ENCODE measurements at regions not wholly inside any gene's neighbourhood (a gene's known extent, or its start where the extent isn't known, plus 50 kb on each side); places are given as distances from the start of the nearest gene placed in this dataset.

DNA sequence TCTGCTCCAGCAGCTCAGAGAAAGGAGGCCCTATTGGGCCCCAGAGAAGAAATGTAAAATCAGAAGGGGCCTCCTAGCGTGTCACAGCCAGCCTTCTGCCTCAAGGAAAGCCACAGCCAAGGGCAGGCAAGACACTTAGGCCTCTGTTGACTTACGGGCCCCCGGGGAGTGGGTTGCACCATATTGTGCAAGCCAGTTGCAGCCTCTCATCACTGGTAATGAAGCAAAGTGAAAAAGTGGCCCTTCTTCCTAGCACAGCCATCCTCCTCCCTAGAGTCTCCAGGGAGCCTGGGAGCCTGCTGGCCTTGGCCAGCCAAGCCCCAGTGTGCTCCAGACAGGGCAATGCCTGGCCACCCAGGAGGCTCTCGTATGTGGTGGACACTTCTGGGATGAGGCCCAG is 56.2 kb upstream of the GDF10 start:
- DNase-seq (ENCODE audit: low spot score in 2 of 2): peak; percentile 67 to 68
- no peak overlapping the region for H3K27ac ChIP-seq
- H3K4me1 ChIP-seq: peaks cover 0 to 21% (median 0%) of the 10 kb centered on the region in 4 donors
- H3K27me3 ChIP-seq: no peaks in the 10 kb centered on the region
- no peaks in the 10 kb centered on the region for H3K9me3 ChIP-seq
- peak in 1 of 2 donors; percentile 80 for TF ChIP-seq EP300 (IDR thresholded peaks at IDR 0.05)
- TF ChIP-seq, protein P1, sequence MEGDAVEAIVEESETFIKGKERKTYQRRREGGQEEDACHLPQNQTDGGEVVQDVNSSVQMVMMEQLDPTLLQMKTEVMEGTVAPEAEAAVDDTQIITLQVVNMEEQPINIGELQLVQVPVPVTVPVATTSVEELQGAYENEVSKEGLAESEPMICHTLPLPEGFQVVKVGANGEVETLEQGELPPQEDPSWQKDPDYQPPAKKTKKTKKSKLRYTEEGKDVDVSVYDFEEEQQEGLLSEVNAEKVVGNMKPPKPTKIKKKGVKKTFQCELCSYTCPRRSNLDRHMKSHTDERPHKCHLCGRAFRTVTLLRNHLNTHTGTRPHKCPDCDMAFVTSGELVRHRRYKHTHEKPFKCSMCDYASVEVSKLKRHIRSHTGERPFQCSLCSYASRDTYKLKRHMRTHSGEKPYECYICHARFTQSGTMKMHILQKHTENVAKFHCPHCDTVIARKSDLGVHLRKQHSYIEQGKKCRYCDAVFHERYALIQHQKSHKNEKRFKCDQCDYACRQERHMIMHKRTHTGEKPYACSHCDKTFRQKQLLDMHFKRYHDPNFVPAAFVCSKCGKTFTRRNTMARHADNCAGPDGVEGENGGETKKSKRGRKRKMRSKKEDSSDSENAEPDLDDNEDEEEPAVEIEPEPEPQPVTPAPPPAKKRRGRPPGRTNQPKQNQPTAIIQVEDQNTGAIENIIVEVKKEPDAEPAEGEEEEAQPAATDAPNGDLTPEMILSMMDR (IDR thresholded peaks at IDR 0.05): no peak
- no peak for TF ChIP-seq POLR2A (IDR thresholded peaks at IDR 0.05)
- WGBS, 2 donors: 65 to 78% methylated on average over 4 of the region's 4 CpGs
- no peaks in the 10 kb centered on the region for H3K36me3 ChIP-seq
- no peak overlapping the region for H3K4me3 ChIP-seq

DNA sequence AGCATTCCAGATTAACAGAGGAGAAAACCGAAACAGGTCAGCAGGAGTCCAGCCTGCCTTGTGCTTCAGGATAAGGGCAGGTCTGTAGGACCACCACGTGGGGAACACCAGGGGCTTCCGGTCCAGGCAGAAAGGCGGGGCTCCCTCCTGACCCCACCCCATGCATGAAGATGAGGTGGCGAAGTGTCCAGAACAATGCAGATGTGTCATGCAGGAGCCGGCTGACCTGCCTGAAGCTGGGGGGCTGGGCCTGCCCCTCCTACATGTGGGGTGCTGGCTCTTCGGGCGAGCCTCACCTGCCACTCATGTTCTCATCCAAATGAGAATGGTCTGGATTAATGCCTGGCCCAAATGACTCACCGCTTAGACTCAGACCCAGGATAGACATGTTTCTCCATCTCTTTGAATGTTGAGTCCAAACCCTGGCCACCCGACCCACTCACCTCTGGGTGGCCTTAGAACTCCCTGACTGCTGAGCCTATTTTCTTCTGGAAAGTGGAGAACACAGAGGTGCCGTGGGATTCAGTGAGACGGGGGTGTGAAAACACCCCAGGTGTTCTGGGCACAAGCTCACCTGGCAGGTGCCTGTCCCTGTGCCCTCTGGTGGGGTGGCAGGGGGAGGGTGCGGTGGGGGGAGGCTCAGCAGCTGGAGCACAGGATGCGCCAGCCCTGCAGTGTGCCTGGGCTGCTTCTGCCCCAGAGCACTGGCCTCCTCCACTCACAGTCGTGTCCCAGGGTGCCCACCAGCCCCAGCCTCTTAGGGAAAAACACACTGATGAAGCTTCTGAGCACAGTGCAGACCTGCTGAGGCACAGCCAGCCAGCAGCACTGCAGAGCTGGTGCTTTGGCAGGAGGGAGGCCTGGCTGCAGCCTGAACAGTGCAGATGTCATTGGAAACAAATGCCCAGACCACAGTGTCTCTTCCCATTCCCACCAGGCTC is 55.2 kb upstream of the GDF10 start:
- TF ChIP-seq POLR2A (IDR thresholded peaks at IDR 0.05): no peak
- no peak for TF ChIP-seq EP300 (IDR thresholded peaks at IDR 0.05)
- TF ChIP-seq, protein P1 (IDR thresholded peaks at IDR 0.05): no peak
- Histone ChIP-seq H3K36me3 (no peaks in the 10 kb centered on the region), H3K4me3 (no peak overlapping the region), H3K9me3 (no peaks in the 10 kb centered on the region), H3K27ac (peak overlapping the region in 1 of 4 donors; percentile 5), H3K27me3 (no peaks in the 10 kb centered on the region), H3K4me1 (peaks cover 0 to 21% (median 0%) of the 10 kb centered on the region in 4 donors)
- DNase-seq (ENCODE audit: low spot score in 2 of 2): peak in 1 of 2 donors; percentile 28
- WGBS, 2 donors: 84 to 85% methylated on average over 12 to 15 of the region's 15 CpGs

DNA sequence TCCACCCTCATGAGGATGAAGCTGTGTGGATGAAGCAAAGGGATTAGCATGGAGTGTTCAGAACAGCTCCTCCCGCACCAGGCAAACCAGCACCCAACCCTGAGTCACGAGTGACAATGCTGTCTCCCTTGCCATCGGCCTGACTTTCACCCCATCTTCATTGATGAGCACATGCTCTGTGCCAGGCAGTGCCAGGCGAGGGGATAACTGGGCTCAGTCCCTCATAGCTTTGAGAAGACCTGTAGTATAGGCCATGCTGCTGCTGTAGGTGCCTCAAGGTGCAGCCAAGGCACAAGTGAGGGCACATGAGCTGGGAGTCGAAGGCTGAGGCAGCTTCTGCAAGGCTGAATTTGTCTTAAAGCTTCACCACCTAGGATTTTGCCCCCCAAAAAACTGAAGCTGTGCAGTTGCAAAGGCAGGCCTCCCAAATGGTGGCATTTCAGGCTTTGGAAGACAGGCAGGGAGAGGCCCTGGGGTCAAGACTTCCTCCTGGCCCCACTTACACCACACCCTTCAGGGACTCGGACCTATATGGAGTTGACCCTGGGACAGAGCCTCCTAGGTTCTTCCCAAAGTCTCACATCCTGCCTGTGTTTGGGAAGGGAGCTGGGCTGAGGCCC is 54.2 kb upstream of the GDF10 start:
- no peaks in the 10 kb centered on the region for H3K36me3 ChIP-seq
- 56 to 83% methylated on average over 1 to 6 of the region's 6 CpGs for WGBS, 2 donors

DNA sequence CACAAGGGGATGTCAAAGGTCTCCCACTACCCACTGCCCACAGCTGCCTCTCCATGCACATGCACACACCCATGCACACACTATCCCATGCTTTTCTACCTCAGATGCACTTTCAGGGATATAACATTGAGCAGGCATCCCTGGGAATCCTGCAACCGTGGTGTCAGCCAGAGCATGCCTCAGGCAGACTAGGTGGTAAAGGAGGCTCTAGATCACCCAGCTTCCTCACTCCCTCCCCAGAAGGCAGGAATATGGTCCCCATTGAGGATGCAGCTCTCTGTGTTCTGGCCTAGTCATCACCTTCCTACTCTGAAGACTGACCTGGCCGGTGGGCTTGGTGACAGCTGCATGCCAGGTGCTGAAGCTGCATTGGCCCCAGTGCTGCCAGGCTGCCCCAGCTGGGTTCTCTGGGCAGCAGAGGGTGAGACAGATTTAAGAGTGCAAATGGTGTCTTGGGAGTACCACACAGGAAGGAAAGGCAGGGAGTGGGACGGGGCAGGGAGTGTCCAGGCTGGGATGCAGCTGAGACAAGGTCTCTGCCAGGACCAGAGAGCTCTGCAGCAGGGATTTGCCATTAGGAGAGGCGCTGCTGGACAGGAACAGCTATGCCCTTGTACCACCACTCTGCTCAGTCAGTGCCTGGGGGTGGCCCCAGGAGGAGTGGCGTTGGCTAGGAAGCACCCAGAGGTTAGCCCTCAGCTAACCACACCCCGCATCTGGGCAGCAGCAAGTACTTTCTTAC is 53.4 kb upstream of the GDF10 start:
- no peak for DNase-seq (ENCODE audit: low spot score in 2 of 2)
- Histone ChIP-seq H3K36me3 (no peaks in the 10 kb centered on the region), H3K9me3 (no peaks in the 10 kb centered on the region), H3K4me3 (no peak overlapping the region), H3K4me1 (peaks cover 0 to 21% (median 0%) of the 10 kb centered on the region in 4 donors), H3K27me3 (no peaks in the 10 kb centered on the region), H3K27ac (no peak overlapping the region)
- no peak for TF ChIP-seq POLR2A (IDR thresholded peaks at IDR 0.05)
- TF ChIP-seq EP300 (IDR thresholded peaks at IDR 0.05): no peak
- TF ChIP-seq, protein P1 (IDR thresholded peaks at IDR 0.05): no peak
- WGBS, 2 donors: 81 to 89% methylated on average over 4 to 6 of the region's 6 CpGs

More for the DNA sequence above, 54.2 kb upstream of the GDF10 start:
- Histone ChIP-seq H3K9me3 (no peaks in the 10 kb centered on the region), H3K27me3 (no peaks in the 10 kb centered on the region), H3K4me1 (peaks cover 0 to 21% (median 0%) of the 10 kb centered on the region in 4 donors), H3K4me3 (no peak overlapping the region), H3K27ac (no peak overlapping the region)
- TF ChIP-seq POLR2A (IDR thresholded peaks at IDR 0.05) (no peak), EP300 (IDR thresholded peaks at IDR 0.05) (no peak)
- TF ChIP-seq, protein P1 (IDR thresholded peaks at IDR 0.05): no peak
- DNase-seq (ENCODE audit: low spot score in 2 of 2): no peak
